Lung (tissue), 11 donors: ENCODE measurements at regions not wholly inside any gene's neighbourhood (a gene's known extent, or its start where the extent isn't known, plus 50 kb on each side); places are given as distances from the start of the nearest gene placed in this dataset.

Experiments used
- ATAC-seq: fragments of 200-7000 bp; cut with Tn5 transposase; one replicate; pipeline ENCODE4 v1.9.1; 2020; ENCODE audit warnings: moderate number of reproducible peaks; ENCODE audit not compliant: insufficient read depth, low FRiP score
- DNase-seq, 3 donors: peaks; one replicate each; pipeline ENCODE4 v3.0.0-alpha.2; 2013 to 2017
- H3K27ac ChIP-seq, 2 donors: one replicate each; pipeline ENCODE4 v1.5.1; 2013; ENCODE audit warnings: mild to moderate bottlenecking in 2 of 2, moderate library complexity in 2 of 2, control low read depth in 1 of 2, inconsistent platforms in 1 of 2, low read depth in 1 of 2, low read length in 1 of 2
- H3K27me3 ChIP-seq, 3 donors: one replicate each; pipeline ENCODE4 v1.5.1; 2013; ENCODE audit warnings: low read length in 2 of 3; ENCODE audit not compliant: control insufficient read depth in 3 of 3, insufficient read depth in 3 of 3
- H3K36me3 ChIP-seq, 4 donors: one replicate each; pipeline ENCODE4 v1.5.1; 2013; ENCODE audit warnings: low read length in 4 of 4, mild to moderate bottlenecking in 1 of 4, moderate library complexity in 1 of 4; ENCODE audit not compliant: control insufficient read depth in 4 of 4, insufficient read depth in 4 of 4
- H3K4me1 ChIP-seq, 5 donors: one replicate each; pipeline ENCODE4 v1.5.1; 2013; ENCODE audit warnings: low read length in 5 of 5, mild to moderate bottlenecking in 2 of 5, moderate library complexity in 1 of 5; ENCODE audit not compliant: control insufficient read depth in 5 of 5, insufficient read depth in 5 of 5
- H3K4me3 ChIP-seq: one replicate; pipeline ENCODE4 v1.5.1; 2013; ENCODE audit warnings: mild to moderate bottlenecking, control low read depth, moderate library complexity
- H3K9ac ChIP-seq, 2 donors: one replicate each; pipeline ENCODE4 v1.5.1; 2013; ENCODE audit warnings: low read length in 2 of 2, control low read depth in 1 of 2; ENCODE audit not compliant: insufficient read depth in 1 of 2
- H3K9me3 ChIP-seq, 4 donors: one replicate each; pipeline ENCODE4 v1.5.1; 2013; ENCODE audit warnings: low read length in 3 of 4, mild to moderate bottlenecking in 1 of 4, moderate library complexity in 1 of 4; ENCODE audit not compliant: control insufficient read depth in 4 of 4, insufficient read depth in 3 of 4
- WGBS, 2 donors: extraction: QIAGEN DNeasy Blood & Tissue Kit; methylation state at CpG; one replicate each; pipeline ENCODE4 v1.1.7; 2013; 5-methylcytosine and 5-hydroxymethylcytosine counted together
- TF ChIP-seq, protein P1 (sequence below): IDR thresholded peaks from 2 replicates; pipeline ENCODE4 v1.5.1; 2012; ENCODE audit warnings: mild to moderate bottlenecking; ENCODE audit errors: control extremely low read depth, extremely low read depth
- donor health status: control.
- donor health status: control.
- donor health status: Bipolar disorder and iron deficiency.
- donor health status: healthy.
- donor health status: DM: yes; HTN: yes; CAD: no.

DNA sequence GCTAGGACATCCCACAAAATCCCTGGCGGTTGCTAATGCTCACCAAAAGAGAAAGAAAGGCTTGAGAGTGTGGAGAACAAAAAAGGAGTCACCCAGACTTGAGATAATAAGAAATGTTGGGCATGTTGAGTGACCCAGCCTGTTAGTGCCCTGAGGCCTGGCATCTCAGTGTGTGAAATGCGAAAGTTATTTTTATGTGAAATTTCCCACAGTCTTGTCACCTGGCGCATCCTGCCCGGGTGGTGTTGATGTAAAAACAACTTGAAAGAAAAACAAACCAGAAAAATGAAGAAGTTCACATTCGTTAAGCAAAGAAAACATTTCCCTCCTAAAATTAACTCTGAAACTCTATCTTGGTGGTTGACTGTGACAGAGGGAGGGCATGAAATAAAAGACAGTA, 495.2 kb downstream of the MID1IP1 start:
- TF ChIP-seq, protein P1, sequence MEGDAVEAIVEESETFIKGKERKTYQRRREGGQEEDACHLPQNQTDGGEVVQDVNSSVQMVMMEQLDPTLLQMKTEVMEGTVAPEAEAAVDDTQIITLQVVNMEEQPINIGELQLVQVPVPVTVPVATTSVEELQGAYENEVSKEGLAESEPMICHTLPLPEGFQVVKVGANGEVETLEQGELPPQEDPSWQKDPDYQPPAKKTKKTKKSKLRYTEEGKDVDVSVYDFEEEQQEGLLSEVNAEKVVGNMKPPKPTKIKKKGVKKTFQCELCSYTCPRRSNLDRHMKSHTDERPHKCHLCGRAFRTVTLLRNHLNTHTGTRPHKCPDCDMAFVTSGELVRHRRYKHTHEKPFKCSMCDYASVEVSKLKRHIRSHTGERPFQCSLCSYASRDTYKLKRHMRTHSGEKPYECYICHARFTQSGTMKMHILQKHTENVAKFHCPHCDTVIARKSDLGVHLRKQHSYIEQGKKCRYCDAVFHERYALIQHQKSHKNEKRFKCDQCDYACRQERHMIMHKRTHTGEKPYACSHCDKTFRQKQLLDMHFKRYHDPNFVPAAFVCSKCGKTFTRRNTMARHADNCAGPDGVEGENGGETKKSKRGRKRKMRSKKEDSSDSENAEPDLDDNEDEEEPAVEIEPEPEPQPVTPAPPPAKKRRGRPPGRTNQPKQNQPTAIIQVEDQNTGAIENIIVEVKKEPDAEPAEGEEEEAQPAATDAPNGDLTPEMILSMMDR, result no peak
- Histone ChIP-seq H3K27ac (no peak overlapping the region), H3K4me3 (no peak overlapping the region), H3K27me3 (peaks cover 0 to 7% (median 2%) of the 10 kb centered on the region in 3 donors), H3K9me3 (peaks cover 0 to 15% (median 0%) of the 10 kb centered on the region in 4 donors), H3K36me3 (no peaks in the 10 kb centered on the region), H3K4me1 (no peaks in the 10 kb centered on the region), H3K9ac (no peak overlapping the region)
- DNase-seq (no peak), ATAC-seq (no peak)
- WGBS, 2 donors, result 82 to 98% methylated on average over 5 of the region's 5 CpGs

DNA sequence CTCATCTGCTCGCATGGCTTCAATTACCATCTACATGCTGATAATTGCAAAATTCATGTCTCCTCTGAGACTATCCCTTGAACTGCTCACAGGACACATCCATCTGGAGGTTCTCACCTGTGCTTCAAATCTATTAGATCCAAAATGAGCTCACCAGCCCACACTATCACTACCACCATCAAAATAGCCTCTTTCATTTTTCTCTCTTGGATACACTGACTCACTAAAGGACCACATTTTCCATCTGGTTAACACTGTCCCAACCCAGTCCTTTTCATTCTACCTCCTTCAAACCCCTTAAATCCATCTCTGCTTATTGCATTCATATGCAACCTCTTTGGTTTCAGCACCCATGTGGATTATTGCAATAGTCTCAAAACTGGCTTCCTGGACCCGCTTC, 497.6 kb downstream of the MID1IP1 start:
- 92 to 97% methylated on average over 2 of the region's 2 CpGs for WGBS, 2 donors
- no peak for ATAC-seq
- H3K4me1 ChIP-seq, result no peaks in the 10 kb centered on the region

DNA sequence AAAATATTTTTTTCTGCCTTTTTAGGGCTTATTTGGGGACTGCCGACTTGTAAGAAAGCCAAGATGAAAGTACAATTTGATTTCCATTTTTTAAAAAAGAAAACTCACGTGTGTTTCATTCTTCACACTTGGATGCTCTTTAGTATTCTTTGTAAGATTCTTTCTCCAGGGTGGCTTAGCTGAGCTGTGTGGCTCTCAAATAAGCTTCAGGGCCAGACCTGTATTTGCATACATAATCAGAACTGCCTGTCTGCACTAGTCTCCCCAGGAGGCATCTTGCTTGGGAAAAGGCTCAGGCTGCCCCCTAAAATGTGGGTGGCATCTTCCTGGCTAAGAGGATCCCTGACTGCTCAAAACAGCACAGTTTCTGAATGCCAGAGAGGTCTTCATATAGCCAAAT, 498.4 kb downstream of the MID1IP1 start:
- Histone ChIP-seq H3K27ac (no peak overlapping the region), H3K27me3 (peaks cover 0 to 7% (median 2%) of the 10 kb centered on the region in 3 donors), H3K4me3 (no peak overlapping the region), H3K9ac (no peak overlapping the region), H3K36me3 (no peaks in the 10 kb centered on the region), H3K4me1 (no peaks in the 10 kb centered on the region), H3K9me3 (peaks cover 0 to 26% (median 3%) of the 10 kb centered on the region in 4 donors)
- TF ChIP-seq, protein P1, result no peak
- DNase-seq (no peak), ATAC-seq (no peak)
- WGBS, 2 donors, result 73 to 87% methylated on average over 2 of the region's 2 CpGs

More for the DNA sequence above, 497.6 kb downstream of the MID1IP1 start:
- peaks cover 0 to 7% (median 2%) of the 10 kb centered on the region in 3 donors for H3K27me3 ChIP-seq
- H3K4me3 ChIP-seq, result no peak overlapping the region
- no peak for DNase-seq
- H3K9me3 ChIP-seq, result peaks cover 0 to 25% (median 3%) of the 10 kb centered on the region in 4 donors
- H3K9ac ChIP-seq, result no peak overlapping the region
- no peak overlapping the region for H3K27ac ChIP-seq
- H3K36me3 ChIP-seq, result no peaks in the 10 kb centered on the region
- TF ChIP-seq, protein P1, result no peak

DNA sequence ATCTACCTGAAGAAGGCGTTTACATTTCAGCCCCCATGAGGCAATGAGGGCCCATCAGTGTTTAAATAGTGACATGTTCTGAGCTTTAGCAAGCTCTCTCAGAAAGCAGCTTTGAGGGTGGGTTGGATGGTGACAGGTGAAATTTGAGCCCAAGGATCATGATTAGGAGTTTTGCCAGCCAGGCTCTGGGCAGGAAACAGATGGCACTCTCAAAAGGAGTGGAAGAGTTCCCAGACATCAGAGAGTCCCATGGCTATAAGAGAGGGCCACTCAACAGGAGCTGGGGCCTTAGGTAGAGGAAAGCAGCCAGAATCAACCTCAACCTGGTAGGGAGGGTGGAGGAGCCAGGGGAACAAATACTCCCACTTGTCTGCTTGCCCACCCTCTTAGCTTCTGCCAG, 499.8 kb downstream of the MID1IP1 start:
- 66 to 80% methylated on average over 1 of the region's 1 CpG for WGBS, 2 donors
- Histone ChIP-seq H3K9ac (no peak overlapping the region), H3K9me3 (peaks cover 0 to 30% (median 3%) of the 10 kb centered on the region in 4 donors), H3K27ac (no peak overlapping the region), H3K4me1 (no peaks in the 10 kb centered on the region), H3K27me3 (peaks cover 0 to 7% (median 0%) of the 10 kb centered on the region in 3 donors), H3K36me3 (no peaks in the 10 kb centered on the region), H3K4me3 (no peak overlapping the region)
- no peak for ATAC-seq
- TF ChIP-seq, protein P1, result no peak
- no peak for DNase-seq
